Coronary artery (tissue), 2 donors: ENCODE measurements at regions not wholly inside any gene's neighbourhood (a gene's known extent, or its start where the extent isn't known, plus 50 kb on each side); places are given as distances from the start of the nearest gene placed in this dataset.

Experiments used
- DNase-seq: peaks from one replicate; pipeline ENCODE4 v3.0.0-alpha.2; 2017; ENCODE audit warnings: low spot score
- H3K27ac ChIP-seq, 2 donors: fragments of 200-600 bp; sonication (generic); one replicate each; pipeline ENCODE4 v1.5.1; 2016 to 2019
- H3K4me3 ChIP-seq: fragments of 200-600 bp; sonication (generic); 2 replicates; pipeline ENCODE4 v1.5.1; 2016; ENCODE audit warnings: mild to moderate bottlenecking, moderate library complexity
- TF ChIP-seq, protein P1 (sequence below): fragments of 200-600 bp; sonication (generic); IDR thresholded peaks from one replicate; pipeline ENCODE4 v1.5.1; 2019; ENCODE audit warnings: antibody characterized with exemption

DNA sequence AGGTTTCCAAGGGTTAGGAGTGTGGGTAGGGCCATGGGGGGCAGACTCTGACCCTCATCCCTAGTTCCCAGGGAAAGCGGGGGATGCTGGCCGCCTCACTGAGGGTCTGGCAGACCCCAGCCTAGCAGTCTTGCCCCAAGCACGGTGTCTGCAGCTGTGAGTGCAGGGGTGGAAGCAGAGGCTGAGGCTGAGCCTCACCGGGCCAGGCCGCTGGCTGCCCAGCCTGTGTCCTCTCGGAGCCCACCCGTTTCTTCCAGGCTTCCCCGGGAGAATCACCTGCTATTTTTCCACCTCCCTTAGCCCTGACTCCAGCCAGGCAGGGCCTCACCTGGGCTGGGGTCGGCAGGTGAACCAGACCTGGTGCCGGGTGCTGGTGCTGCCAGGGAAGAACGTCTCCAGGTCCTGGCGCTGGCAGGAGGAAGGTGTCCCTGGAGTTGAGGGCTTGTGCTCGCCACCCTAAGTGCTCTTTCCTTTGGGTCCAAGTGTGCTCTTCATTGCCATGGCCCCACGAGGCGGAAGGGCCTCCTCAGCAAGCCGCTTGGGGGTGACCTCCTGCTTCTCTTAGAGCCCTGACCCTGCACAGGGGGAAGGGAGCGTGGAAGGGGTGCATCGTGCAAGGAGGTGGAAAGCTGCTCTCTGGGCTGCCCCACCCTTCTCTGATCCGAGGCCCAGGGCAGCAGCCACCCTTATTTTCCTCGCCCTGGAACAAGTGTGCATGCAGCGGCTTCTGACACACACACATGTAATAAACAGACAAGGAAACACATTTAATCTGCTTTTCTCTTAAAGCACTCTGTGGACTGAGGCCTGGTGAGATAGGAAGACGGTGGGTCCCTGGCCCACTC lies 112.7 kb downstream of the FAM53A start:
- no peak overlapping the region for H3K27ac ChIP-seq
- H3K4me3 ChIP-seq: no peak overlapping the region
- DNase-seq: no peak
- TF ChIP-seq, protein P1, sequence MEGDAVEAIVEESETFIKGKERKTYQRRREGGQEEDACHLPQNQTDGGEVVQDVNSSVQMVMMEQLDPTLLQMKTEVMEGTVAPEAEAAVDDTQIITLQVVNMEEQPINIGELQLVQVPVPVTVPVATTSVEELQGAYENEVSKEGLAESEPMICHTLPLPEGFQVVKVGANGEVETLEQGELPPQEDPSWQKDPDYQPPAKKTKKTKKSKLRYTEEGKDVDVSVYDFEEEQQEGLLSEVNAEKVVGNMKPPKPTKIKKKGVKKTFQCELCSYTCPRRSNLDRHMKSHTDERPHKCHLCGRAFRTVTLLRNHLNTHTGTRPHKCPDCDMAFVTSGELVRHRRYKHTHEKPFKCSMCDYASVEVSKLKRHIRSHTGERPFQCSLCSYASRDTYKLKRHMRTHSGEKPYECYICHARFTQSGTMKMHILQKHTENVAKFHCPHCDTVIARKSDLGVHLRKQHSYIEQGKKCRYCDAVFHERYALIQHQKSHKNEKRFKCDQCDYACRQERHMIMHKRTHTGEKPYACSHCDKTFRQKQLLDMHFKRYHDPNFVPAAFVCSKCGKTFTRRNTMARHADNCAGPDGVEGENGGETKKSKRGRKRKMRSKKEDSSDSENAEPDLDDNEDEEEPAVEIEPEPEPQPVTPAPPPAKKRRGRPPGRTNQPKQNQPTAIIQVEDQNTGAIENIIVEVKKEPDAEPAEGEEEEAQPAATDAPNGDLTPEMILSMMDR: no peak

DNA sequence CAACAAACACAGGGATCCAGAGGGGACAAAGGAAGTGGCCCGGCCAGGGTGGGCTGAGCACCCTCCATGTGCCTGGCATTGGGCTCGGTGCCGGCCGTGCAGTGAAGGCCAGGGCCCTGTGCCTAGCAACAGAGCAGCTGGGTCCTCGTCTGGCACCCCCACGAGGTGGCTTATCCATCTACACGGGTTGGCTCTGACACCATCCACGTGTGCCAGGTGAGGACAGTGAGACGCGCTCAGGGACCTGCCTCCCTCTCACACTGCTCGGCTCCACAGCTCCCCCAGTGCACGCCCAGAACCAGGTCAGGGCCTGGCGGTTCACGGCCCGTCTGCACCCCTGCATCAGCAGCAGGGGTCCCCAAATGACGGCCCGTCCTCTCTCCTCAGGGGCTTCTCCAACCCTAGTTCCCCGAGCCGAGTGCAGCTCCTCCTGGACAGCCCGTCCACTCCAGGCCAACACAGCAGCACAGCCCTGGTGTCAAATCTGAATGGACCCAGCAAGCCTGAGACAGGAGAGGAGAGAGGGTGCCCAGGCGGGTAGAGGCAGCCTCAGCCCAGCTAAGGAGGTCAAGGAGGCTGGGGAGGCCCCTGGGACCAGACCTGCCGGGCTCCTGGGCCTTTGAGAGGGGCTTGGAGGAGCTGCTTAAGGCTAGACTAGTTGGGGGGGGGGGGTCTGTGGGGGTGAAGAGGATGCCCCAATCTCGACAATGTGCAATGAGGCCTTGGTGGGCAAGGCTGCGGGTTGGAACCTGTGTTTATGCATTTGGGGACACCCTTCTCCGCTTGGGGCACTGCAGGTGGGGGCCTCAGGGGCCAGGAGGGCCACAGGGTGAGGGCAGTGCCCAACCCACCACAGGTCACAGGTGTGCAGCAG lies 113.6 kb downstream of the FAM53A start:
- no peak for DNase-seq
- Histone ChIP-seq H3K27ac (no peak overlapping the region), H3K4me3 (no peak overlapping the region)
- TF ChIP-seq, protein P1: no peak

DNA sequence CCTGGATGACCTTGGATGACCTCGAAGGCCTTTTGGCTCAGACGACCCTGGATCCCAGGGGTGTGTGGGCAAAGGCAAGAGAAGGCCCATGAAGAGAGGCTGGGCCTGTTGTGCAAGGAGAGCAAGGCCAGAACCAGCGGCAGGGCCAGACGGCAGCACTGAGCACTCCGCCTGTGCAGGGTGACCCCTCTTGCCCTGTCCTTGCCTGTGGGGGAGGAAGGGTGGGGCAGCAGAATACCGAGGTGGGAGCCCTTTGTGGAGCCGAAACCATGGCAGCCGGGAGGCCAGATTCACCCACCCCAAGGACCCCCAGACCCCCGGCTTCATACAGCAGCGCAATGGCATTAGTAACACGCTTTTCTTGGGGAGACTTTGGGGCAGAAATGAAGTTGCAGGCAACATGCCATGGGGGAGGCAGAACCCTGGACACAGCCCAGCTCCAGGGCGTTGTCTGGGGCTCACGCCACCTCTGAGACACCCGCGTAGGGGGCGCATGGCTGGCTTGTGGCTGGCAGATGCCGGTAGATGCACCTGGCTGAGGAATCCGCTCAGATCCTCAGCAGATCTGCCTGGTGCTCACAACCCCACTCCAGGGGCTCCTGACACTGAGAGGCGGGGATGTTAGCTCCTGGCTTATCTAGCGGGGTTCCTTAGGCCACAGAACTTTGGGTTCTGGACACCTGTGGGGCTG lies 114.5 kb downstream of the FAM53A start:
- DNase-seq: no peak
- TF ChIP-seq, protein P1: no peak
- H3K27ac ChIP-seq: no peak overlapping the region
- H3K4me3 ChIP-seq: no peak overlapping the region

- no peak for DNase-seq
- TF ChIP-seq, protein P1: no peak
- Histone ChIP-seq H3K4me3 (no peak overlapping the region), H3K27ac (no peak overlapping the region)
Observed at GRCh38 chr4:1568855-1569460, 115.2 kb downstream of the FAM53A start.

DNA sequence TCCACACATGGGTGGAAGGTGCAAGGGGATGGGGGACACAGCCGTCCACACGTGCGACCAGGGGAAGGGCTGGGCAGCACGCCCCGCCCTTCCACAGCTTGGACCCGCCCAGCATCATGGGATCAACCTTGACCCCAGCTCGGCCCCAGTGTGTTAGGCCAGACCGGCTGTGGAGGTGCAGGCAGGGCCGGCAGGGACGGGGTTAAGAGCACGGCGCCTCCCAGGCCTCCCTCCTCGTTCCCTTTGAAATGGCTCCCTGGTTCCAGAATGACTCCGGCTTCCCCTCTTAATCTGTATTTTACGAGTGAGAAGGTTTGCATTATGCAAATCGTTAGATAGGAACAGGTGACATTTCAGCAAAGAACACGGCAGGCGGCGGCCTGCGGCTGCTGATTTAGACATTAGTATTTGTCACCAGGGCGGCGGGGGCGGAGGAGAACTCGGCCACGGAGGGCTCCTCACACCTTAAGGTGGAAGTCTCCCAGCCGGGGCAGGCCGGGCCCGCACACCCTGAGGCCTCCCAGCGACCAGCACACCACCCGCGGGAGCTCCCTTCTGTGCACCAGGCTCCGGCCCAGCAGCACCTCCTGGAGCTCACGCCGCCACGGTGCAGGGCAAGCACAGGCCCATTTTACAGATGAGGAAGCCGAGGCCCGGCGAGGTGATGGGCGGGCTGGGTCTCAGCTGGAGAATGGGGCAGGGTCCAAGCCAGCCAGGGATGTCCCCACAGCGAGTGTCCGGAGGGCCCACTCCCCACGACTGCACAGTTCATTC lies 116.1 kb downstream of the FAM53A start:
- DNase-seq: no peak
- Histone ChIP-seq H3K27ac (no peak overlapping the region), H3K4me3 (no peak overlapping the region)
- TF ChIP-seq, protein P1: no peak

GRCh38 chr4:1567519-1567807 lies 116.7 kb downstream of the FAM53A start:
- Histone ChIP-seq H3K27ac (no peak overlapping the region), H3K4me3 (no peak overlapping the region)
- TF ChIP-seq, protein P1: no peak
- DNase-seq: no peak
